ENCODE measurements at regions not wholly inside any gene's neighbourhood (a gene's known extent, or its start where the extent isn't known, plus 50 kb on each side); places are given as distances from the start of the nearest gene placed in this dataset.

DNA sequence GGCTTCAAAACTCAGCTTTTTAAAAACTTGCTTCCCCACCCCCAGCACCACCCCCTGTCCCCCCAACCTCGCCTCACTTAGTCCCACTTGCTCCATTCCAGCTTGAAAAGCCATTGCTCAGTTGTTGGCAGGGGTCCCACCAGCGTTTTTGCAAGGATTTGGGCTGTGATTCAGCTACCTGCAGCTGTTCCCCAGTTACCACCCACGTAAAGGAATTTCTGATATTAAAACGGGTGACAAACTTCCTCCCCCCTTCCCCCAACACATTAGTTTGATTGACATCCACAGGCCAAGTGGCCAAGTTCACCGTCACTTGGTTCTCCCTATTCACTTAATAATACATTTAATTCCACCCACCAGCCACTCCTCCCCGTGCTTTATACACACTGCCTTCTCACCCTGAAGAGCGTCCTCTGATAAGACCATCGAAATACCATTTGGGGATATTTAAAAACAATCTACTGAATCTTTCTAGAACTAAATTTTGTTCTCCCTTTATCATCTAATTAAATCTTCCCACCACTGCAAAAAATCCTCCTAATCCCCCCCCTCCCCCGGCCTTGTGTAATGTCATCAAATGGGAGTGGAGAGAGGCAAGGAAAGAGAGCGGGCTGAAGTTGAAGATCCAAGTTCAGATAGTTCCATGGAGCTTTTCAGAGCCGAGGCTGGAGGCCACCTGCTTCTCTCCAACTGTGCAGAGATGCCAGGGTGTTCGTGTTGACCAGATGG lies 55.1 kb downstream of the SOX9 start:
- H3K4me3 ChIP-seq, result no peak overlapping the region

DNA sequence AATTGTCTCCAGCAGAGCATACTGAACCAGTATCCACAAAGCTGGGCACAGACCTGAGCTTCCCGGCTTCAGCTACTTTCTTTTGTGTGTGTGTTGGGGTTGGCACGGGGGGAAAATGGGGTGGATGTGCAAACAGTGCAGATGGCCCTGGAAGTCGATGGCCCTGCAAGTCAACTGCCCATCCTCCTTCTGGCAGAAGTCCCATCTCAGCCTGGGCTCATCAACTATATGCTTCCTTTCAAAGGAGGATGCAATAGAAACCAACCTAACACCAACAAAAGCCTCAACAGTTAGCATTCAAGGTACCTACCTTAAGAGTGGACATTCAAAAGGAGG lies 55.7 kb downstream of the SOX9 start:
- peak; percentile 61 for DNase-seq
- Histone ChIP-seq H3K27ac (peak overlapping the region; percentile 60), H3K4me1 (no peaks in the 10 kb centered on the region), H3K4me3 (no peak overlapping the region), H3K27me3 (no peaks in the 10 kb centered on the region), H3K9me3 (no peaks in the 10 kb centered on the region), H3K9ac (ENCODE audit: low read depth in 2 of 2, low read length in 2 of 2) (peak overlapping the region in 1 of 2 donors; percentile 58), H3K36me3 (no peaks in the 10 kb centered on the region)
- TF ChIP-seq, protein P1, sequence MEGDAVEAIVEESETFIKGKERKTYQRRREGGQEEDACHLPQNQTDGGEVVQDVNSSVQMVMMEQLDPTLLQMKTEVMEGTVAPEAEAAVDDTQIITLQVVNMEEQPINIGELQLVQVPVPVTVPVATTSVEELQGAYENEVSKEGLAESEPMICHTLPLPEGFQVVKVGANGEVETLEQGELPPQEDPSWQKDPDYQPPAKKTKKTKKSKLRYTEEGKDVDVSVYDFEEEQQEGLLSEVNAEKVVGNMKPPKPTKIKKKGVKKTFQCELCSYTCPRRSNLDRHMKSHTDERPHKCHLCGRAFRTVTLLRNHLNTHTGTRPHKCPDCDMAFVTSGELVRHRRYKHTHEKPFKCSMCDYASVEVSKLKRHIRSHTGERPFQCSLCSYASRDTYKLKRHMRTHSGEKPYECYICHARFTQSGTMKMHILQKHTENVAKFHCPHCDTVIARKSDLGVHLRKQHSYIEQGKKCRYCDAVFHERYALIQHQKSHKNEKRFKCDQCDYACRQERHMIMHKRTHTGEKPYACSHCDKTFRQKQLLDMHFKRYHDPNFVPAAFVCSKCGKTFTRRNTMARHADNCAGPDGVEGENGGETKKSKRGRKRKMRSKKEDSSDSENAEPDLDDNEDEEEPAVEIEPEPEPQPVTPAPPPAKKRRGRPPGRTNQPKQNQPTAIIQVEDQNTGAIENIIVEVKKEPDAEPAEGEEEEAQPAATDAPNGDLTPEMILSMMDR (IDR thresholded peaks at IDR 0.05), result no peak
- intact Hi-C loops (cut with DNase I), result no loop called here

More for the DNA sequence above, 55.1 kb downstream of the SOX9 start:
- Histone ChIP-seq H3K9ac (ENCODE audit: low read depth in 2 of 2, low read length in 2 of 2) (peak overlapping the region in 1 of 2 donors; percentile 35), H3K27me3 (no peaks in the 10 kb centered on the region), H3K36me3 (no peaks in the 10 kb centered on the region), H3K27ac (no peak overlapping the region), H3K4me1 (no peaks in the 10 kb centered on the region), H3K9me3 (no peaks in the 10 kb centered on the region)
- intact Hi-C loops (cut with DNase I), result no loop called here
- no peak for DNase-seq
- TF ChIP-seq, protein P1 (IDR thresholded peaks at IDR 0.05), result no peak

DNA sequence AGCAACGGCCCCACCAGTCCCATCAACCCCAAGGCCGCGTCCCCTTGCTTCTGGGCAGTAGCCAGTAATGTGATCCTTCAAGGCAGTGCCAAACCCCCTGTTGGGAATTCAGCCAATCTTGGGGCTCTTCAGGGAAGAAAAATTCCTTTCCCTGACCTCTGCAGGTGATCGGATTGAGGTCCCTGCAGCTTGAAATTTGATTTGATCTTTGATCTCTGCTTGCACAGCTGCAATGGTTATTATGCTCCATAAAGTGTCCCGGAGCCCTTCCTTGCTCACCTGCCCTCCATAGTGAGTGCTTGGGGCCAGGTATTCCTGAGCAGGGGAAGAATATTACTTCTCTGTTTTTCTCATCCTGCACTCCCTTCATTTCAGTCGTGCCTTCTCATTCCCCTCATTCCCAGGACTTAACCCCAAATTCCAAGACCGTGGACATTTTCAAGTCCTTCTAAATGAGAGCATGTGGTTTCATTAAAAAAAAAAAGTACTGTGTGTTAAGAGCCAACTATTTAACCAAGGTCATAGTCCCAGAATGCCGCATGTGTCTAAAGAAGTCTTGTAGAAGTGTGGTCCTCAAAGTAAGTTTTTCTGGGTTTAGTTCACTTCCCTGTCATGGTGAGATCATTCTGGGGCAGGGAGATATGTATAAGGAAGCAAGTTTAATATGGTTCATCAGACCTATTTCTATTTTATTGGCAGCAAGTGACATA lies 56.3 kb downstream of the SOX9 start:
- TF ChIP-seq, protein P1 (IDR thresholded peaks at IDR 0.05), result no peak
- H3K9me3 ChIP-seq, result no peaks in the 10 kb centered on the region
- H3K36me3 ChIP-seq, result no peaks in the 10 kb centered on the region
- no peak overlapping the region for H3K4me3 ChIP-seq
- H3K27me3 ChIP-seq, result no peaks in the 10 kb centered on the region
- intact Hi-C loops (cut with DNase I), result no loop called here
- peak overlapping the region; percentile 60 for H3K27ac ChIP-seq
- H3K9ac ChIP-seq (ENCODE audit: low read depth in 2 of 2, low read length in 2 of 2), result peak overlapping the region in 1 of 2 donors; percentile 58
- no peaks in the 10 kb centered on the region for H3K4me1 ChIP-seq
- peak; percentile 64 for DNase-seq

DNA sequence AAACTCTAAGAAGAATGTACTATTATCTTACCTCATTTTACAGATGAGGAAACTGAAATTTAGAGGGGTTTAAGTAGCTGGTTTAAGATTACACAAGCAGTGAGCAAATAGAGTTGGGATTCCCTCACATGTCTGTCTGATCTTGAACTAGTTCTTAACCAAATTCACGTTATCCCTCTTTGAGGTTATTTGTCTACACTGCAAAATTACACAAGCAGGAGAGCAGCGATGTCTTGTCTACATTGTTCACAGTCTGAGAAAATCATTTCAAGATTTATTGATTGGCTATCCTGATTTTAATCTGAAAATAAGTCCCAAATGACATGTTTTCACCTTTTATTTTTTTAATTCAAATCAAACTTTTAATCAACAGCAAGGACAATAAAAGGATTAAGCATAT lies 56.9 kb downstream of the SOX9 start:
- no peak overlapping the region for H3K4me3 ChIP-seq
- DNase-seq, result no peak
- intact Hi-C loops (cut with DNase I), result no loop called here
- H3K27ac ChIP-seq, result peak overlapping the region; percentile 60
- H3K9me3 ChIP-seq, result no peaks in the 10 kb centered on the region
- no peaks in the 10 kb centered on the region for H3K27me3 ChIP-seq
- no peak overlapping the region for H3K9ac ChIP-seq (ENCODE audit: low read depth in 2 of 2, low read length in 2 of 2)
- TF ChIP-seq, protein P1 (IDR thresholded peaks at IDR 0.05), result no peak
- H3K4me1 ChIP-seq, result no peaks in the 10 kb centered on the region
- H3K36me3 ChIP-seq, result no peaks in the 10 kb centered on the region

DNA sequence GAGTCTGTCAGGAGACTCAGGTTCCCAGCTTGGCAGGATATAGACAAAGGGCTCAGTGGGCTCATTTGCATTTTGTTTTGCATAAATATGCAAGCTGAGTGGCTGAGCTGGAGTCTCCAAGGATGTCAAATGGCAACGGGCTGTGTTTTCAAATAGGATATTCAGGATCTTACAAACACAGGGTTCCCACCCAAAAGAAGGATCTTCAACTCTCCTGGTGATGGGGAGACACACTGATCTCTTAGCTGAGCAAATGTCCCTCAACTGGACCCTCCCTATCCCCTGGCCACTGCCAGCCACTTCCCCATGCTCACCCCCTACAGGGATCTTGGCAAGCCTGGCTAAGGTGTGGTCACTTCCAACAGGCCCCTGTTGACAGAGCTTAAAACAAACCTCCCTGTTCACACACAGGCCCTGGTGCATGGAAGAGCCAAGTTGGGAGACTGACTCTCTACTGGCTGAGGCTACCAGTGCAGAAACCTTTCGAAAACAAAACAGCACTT lies 61.6 kb downstream of the SOX9 start:
- no peaks in the 10 kb centered on the region for H3K9me3 ChIP-seq
- TF ChIP-seq, protein P1 (IDR thresholded peaks at IDR 0.05), result no peak
- no peak overlapping the region for H3K4me3 ChIP-seq
- no peak overlapping the region for H3K9ac ChIP-seq (ENCODE audit: low read depth in 2 of 2, low read length in 2 of 2)
- peak; percentile 30 for DNase-seq
- no peaks in the 10 kb centered on the region for H3K4me1 ChIP-seq
- no peaks in the 10 kb centered on the region for H3K27me3 ChIP-seq
- H3K27ac ChIP-seq, result no peak overlapping the region
- H3K36me3 ChIP-seq, result no peaks in the 10 kb centered on the region
- intact Hi-C loops (cut with DNase I), result no loop called here

Measured in colonic mucosa (tissue), 4 donors.